ENCODE measurements at regions not wholly inside any gene's neighbourhood (a gene's known extent, or its start where the extent isn't known, plus 50 kb on each side); places are given as distances from the start of the nearest gene placed in this dataset.
"Not testable (repeated sequence)": the region's sequence is repeated elsewhere in the genome, so short reads cannot be mapped to it uniquely, and the experiment has no call there.

- no peak overlapping the region for H3K27ac ChIP-seq
- H3K36me3 ChIP-seq: no peaks in the 10 kb centered on the region
- TF ChIP-seq CTCF (IDR thresholded peaks at IDR 0.05 in 8 of 11, conservative IDR thresholded peaks at IDR 0.05 in 3 of 11) (no peak), POLR2AphosphoS5 (IDR thresholded peaks at IDR 0.05) (no peak), POLR2A (IDR thresholded peaks at IDR 0.05) (no peak)
- WGBS, 5 donors: 86 to 93% (median 93%) methylated on average over 2 of the region's 2 CpGs
- no peak overlapping the region for H3K4me3 ChIP-seq
- no peaks in the 10 kb centered on the region for H3K4me1 ChIP-seq
- H3K27me3 ChIP-seq (replicated peaks in 1 of 7): no peaks in the 10 kb centered on the region
- no peaks in the 10 kb centered on the region for H3K9me3 ChIP-seq
- intact Hi-C loops (cut with DNase I; ENCODE audit: low total_unique reads): no loop called here
- no peak for DNase-seq
Measured at GRCh38 chr12:91718326-91718725, 427.3 kb downstream of the BTG1 start.

GRCh38 chr12:91717804-91718203 is 427.8 kb downstream of the BTG1 start:
- DNase-seq: no peak
- 74 to 80% (median 77%) methylated on average over 3 of the region's 3 CpGs for WGBS, 5 donors

GRCh38 chr12:91711925-91712324 is 433.7 kb downstream of the BTG1 start:
- intact Hi-C loops (cut with DNase I; ENCODE audit: low total_unique reads); H3K9me3 ChIP-seq; H3K27ac ChIP-seq; DNase-seq; H3K4me1 ChIP-seq; H3K36me3 ChIP-seq; H3K4me3 ChIP-seq; H3K27me3 ChIP-seq (replicated peaks in 1 of 7): not testable (repeated sequence)
- 73 to 88% (median 83%) methylated on average over 2 of the region's 2 CpGs for WGBS, 5 donors

More at GRCh38 chr12:91717804-91718203, 427.8 kb downstream of the BTG1 start:
- Histone ChIP-seq H3K36me3 (no peaks in the 10 kb centered on the region), H3K27ac (no peak overlapping the region), H3K4me1 (no peaks in the 10 kb centered on the region), H3K4me3 (no peak overlapping the region), H3K27me3 (replicated peaks in 1 of 7) (no peaks in the 10 kb centered on the region), H3K9me3 (no peaks in the 10 kb centered on the region)
- intact Hi-C loops (cut with DNase I; ENCODE audit: low total_unique reads): no loop called here
- TF ChIP-seq POLR2AphosphoS5 (IDR thresholded peaks at IDR 0.05): no peak
- TF ChIP-seq POLR2A (IDR thresholded peaks at IDR 0.05): no peak
- TF ChIP-seq CTCF (IDR thresholded peaks at IDR 0.05 in 8 of 11, conservative IDR thresholded peaks at IDR 0.05 in 3 of 11): no peak

GRCh38 chr12:91706466-91706865 is 439.2 kb downstream of the BTG1 start:
- no peak for DNase-seq
- intact Hi-C loops (cut with DNase I; ENCODE audit: low total_unique reads): no loop called here
- Histone ChIP-seq H3K27ac (no peak overlapping the region), H3K36me3 (no peaks in the 10 kb centered on the region), H3K4me1 (no peaks in the 10 kb centered on the region), H3K27me3 (replicated peaks in 1 of 7) (no peaks in the 10 kb centered on the region), H3K9me3 (no peaks in the 10 kb centered on the region), H3K4me3 (no peak overlapping the region)
- 75 to 97% (median 84%) methylated on average over 1 of the region's 1 CpG for WGBS, 5 donors
- TF ChIP-seq CTCF (IDR thresholded peaks at IDR 0.05 in 8 of 11, conservative IDR thresholded peaks at IDR 0.05 in 3 of 11) (no peak), POLR2A (IDR thresholded peaks at IDR 0.05) (no peak), POLR2AphosphoS5 (IDR thresholded peaks at IDR 0.05) (no peak)

GRCh38 chr12:91704446-91704845 is 441.2 kb downstream of the BTG1 start:
- WGBS, 5 donors: 61 to 77% (median 68%) methylated on average over 2 of the region's 2 CpGs
- TF ChIP-seq POLR2AphosphoS5 (IDR thresholded peaks at IDR 0.05) (no peak), CTCF (IDR thresholded peaks at IDR 0.05 in 8 of 11, conservative IDR thresholded peaks at IDR 0.05 in 3 of 11) (no peak), POLR2A (IDR thresholded peaks at IDR 0.05) (no peak)
- intact Hi-C loops (cut with DNase I; ENCODE audit: low total_unique reads): no loop called here
- Histone ChIP-seq H3K27me3 (replicated peaks in 1 of 7) (no peaks in the 10 kb centered on the region), H3K27ac (no peak overlapping the region), H3K4me1 (no peaks in the 10 kb centered on the region), H3K4me3 (no peak overlapping the region), H3K36me3 (no peaks in the 10 kb centered on the region), H3K9me3 (peaks cover 0 to 2% (median 0%) of the 10 kb centered on the region in 8 donors)
- no peak for DNase-seq
